ENCODE measurements at regions not wholly inside any gene's neighbourhood (a gene's known extent, or its start where the extent isn't known, plus 50 kb on each side); places are given as distances from the start of the nearest gene placed in this dataset.

DNA sequence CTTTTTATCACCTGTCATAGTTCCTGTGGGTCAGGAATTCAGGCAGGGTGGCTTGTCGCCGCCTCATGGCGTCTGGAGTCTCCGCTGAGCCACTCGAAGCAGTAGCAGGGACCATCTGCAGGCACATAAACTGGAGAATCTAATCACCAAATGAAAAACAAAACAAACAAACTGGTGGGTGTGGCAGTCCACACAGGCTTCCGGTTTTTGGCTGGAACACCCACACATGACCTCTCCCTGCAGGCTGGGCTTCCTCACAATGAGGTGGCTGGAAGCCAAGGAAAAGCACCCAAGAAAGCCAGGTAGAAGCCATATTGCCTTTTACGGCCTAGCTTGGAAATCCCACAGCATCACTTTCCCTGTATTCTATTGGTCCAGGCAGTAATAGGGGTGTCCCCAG, 197.0 kb downstream of the SYK start:
- H3K4me3 Mint-ChIP-seq (ENCODE audit: unreplicated experiment), result no peak overlapping the region
- no peaks in the 10 kb centered on the region for H3K27me3 ChIP-seq (ENCODE audit: insufficient read depth, low read length)
- no peaks in the 10 kb centered on the region for H3K9me3 ChIP-seq (ENCODE audit: insufficient read depth, low read depth, low read length)
- H4K20me1 ChIP-seq (ENCODE audit: insufficient read depth, low read length), result no peaks in the 10 kb centered on the region
- no peak overlapping the region for H3K27ac Mint-ChIP-seq (ENCODE audit: unreplicated experiment)
- TF ChIP-seq, protein P1, sequence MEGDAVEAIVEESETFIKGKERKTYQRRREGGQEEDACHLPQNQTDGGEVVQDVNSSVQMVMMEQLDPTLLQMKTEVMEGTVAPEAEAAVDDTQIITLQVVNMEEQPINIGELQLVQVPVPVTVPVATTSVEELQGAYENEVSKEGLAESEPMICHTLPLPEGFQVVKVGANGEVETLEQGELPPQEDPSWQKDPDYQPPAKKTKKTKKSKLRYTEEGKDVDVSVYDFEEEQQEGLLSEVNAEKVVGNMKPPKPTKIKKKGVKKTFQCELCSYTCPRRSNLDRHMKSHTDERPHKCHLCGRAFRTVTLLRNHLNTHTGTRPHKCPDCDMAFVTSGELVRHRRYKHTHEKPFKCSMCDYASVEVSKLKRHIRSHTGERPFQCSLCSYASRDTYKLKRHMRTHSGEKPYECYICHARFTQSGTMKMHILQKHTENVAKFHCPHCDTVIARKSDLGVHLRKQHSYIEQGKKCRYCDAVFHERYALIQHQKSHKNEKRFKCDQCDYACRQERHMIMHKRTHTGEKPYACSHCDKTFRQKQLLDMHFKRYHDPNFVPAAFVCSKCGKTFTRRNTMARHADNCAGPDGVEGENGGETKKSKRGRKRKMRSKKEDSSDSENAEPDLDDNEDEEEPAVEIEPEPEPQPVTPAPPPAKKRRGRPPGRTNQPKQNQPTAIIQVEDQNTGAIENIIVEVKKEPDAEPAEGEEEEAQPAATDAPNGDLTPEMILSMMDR (IDR thresholded peaks at IDR 0.05; ENCODE audit: insufficient read depth, low read depth, low read length), result no peak
- TF ChIP-seq EZH2 (IDR thresholded peaks at IDR 0.05; ENCODE audit: insufficient read depth, low read length), result no peak
- no peak overlapping the region for H3K27ac ChIP-seq (ENCODE audit: low read depth, low read length)
- FAIRE-seq, result no peak
- H2AFZ ChIP-seq (ENCODE audit: low read depth, low read length), result no peak overlapping the region
- no peak overlapping the region for H3K4me3 ChIP-seq (ENCODE audit: insufficient read depth, low read depth, low read length)
- DNase-seq (ENCODE audit: low read depth), result no peak
- H3K36me3 ChIP-seq (ENCODE audit: insufficient read depth, low read length), result no peaks in the 10 kb centered on the region
- H3K4me1 ChIP-seq (ENCODE audit: insufficient read depth, low read length), result no peaks in the 10 kb centered on the region
- no peak overlapping the region for H3K9ac ChIP-seq (ENCODE audit: low read length)
- H3K36me3 Mint-ChIP-seq (ENCODE audit: low read depth, unreplicated experiment), result no peaks in the 10 kb centered on the region
- peaks cover 8% of the 10 kb centered on the region for H3K4me1 Mint-ChIP-seq (ENCODE audit: low read depth, unreplicated experiment)
- no peak overlapping the region for H3K4me2 ChIP-seq (ENCODE audit: low read length)
- H3K79me2 ChIP-seq (ENCODE audit: insufficient read depth, low read length), result no peaks in the 10 kb centered on the region
- no peaks in the 10 kb centered on the region for H3K27me3 Mint-ChIP-seq (ENCODE audit: low read depth, unreplicated experiment)
- peaks cover 6% of the 10 kb centered on the region for H3K9me3 Mint-ChIP-seq (ENCODE audit: unreplicated experiment)

DNA sequence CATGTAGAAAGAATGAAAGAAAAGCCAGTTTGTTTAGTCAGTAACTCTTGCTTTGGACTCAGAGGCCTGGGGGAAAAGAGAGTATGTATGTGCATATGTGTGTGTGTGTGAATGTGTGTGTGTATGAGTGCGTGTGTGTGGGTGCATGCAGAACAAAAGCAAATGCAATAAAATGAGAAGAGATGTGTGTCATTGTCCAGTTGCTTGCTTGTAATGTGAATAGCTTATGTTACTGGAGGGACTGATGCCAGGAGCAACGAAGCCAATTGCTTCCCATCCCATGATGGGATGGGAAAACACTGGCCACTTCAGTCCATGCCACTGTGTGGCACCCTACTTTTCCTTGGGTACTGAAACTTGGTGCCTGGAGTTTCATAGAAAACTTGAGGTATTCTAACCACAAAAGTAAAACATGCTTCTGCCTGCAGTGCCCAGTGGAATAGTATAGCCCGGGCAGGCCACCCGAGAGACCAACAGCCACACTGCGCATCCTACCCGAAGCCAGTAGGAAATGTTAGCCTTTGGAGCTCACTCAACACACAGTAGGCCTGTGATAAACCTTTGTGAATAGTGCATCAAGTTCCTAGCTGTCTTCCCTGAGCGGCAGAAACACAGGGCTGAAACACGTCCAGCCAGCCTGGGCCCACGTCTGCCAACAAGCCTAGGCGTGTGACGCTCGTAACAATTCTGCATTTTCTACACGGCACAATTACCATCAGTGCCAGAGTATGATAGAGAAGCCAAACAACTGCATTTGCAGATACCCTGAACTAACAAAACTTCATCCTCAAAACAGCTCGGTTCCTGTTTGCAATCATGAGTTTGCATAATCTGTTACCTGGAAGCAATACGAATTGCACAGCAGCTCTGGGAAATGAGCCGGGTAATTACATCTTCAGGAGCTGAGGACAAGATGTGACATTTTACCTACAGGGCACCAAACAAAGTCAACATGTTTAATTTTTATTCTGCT, 198.1 kb downstream of the SYK start:
- no peak overlapping the region for H3K4me3 ChIP-seq (ENCODE audit: insufficient read depth, low read depth, low read length)
- H3K9ac ChIP-seq (ENCODE audit: low read length), result no peak overlapping the region
- no peaks in the 10 kb centered on the region for H3K36me3 ChIP-seq (ENCODE audit: insufficient read depth, low read length)
- no peaks in the 10 kb centered on the region for H3K9me3 ChIP-seq (ENCODE audit: insufficient read depth, low read depth, low read length)
- H3K4me2 ChIP-seq (ENCODE audit: low read length), result no peak overlapping the region
- DNase-seq (ENCODE audit: low read depth) (no peak), FAIRE-seq (no peak)
- Mint-ChIP-seq H3K4me3 (ENCODE audit: unreplicated experiment) (no peak overlapping the region), H3K36me3 (ENCODE audit: low read depth, unreplicated experiment) (no peaks in the 10 kb centered on the region), H3K4me1 (ENCODE audit: low read depth, unreplicated experiment) (peaks cover 8% of the 10 kb centered on the region), H3K9me3 (ENCODE audit: unreplicated experiment) (no peaks in the 10 kb centered on the region), H3K27me3 (ENCODE audit: low read depth, unreplicated experiment) (no peaks in the 10 kb centered on the region), H3K27ac (ENCODE audit: unreplicated experiment) (no peak overlapping the region)
- no peaks in the 10 kb centered on the region for H3K27me3 ChIP-seq (ENCODE audit: insufficient read depth, low read length)
- no peaks in the 10 kb centered on the region for H3K79me2 ChIP-seq (ENCODE audit: insufficient read depth, low read length)
- no peaks in the 10 kb centered on the region for H4K20me1 ChIP-seq (ENCODE audit: insufficient read depth, low read length)
- no peak overlapping the region for H3K27ac ChIP-seq (ENCODE audit: low read depth, low read length)
- TF ChIP-seq EZH2 (IDR thresholded peaks at IDR 0.05; ENCODE audit: insufficient read depth, low read length), result no peak
- TF ChIP-seq, protein P1 (IDR thresholded peaks at IDR 0.05; ENCODE audit: insufficient read depth, low read depth, low read length), result no peak
- no peaks in the 10 kb centered on the region for H3K4me1 ChIP-seq (ENCODE audit: insufficient read depth, low read length)
- no peak overlapping the region for H2AFZ ChIP-seq (ENCODE audit: low read depth, low read length)

- no peak overlapping the region for H3K4me3 ChIP-seq (ENCODE audit: insufficient read depth, low read depth, low read length)
- no peak overlapping the region for H3K9ac ChIP-seq (ENCODE audit: low read length)
- Mint-ChIP-seq H3K36me3 (ENCODE audit: low read depth, unreplicated experiment) (no peaks in the 10 kb centered on the region), H3K27me3 (ENCODE audit: low read depth, unreplicated experiment) (no peaks in the 10 kb centered on the region), H3K27ac (ENCODE audit: unreplicated experiment) (no peak overlapping the region), H3K4me3 (ENCODE audit: unreplicated experiment) (no peak overlapping the region), H3K4me1 (ENCODE audit: low read depth, unreplicated experiment) (peaks cover 8% of the 10 kb centered on the region), H3K9me3 (ENCODE audit: unreplicated experiment) (peaks cover 3% of the 10 kb centered on the region)
- no peaks in the 10 kb centered on the region for H3K27me3 ChIP-seq (ENCODE audit: insufficient read depth, low read length)
- H3K4me1 ChIP-seq (ENCODE audit: insufficient read depth, low read length), result no peaks in the 10 kb centered on the region
- TF ChIP-seq, protein P1 (IDR thresholded peaks at IDR 0.05; ENCODE audit: insufficient read depth, low read depth, low read length), result no peak
- TF ChIP-seq EZH2 (IDR thresholded peaks at IDR 0.05; ENCODE audit: insufficient read depth, low read length), result no peak
- FAIRE-seq (no peak), DNase-seq (ENCODE audit: low read depth) (peak; percentile 36)
- no peak overlapping the region for H2AFZ ChIP-seq (ENCODE audit: low read depth, low read length)
- no peaks in the 10 kb centered on the region for H3K9me3 ChIP-seq (ENCODE audit: insufficient read depth, low read depth, low read length)
- no peak overlapping the region for H3K27ac ChIP-seq (ENCODE audit: low read depth, low read length)
- no peak overlapping the region for H3K4me2 ChIP-seq (ENCODE audit: low read length)
- H4K20me1 ChIP-seq (ENCODE audit: insufficient read depth, low read length), result no peaks in the 10 kb centered on the region
- no peaks in the 10 kb centered on the region for H3K36me3 ChIP-seq (ENCODE audit: insufficient read depth, low read length)
- no peaks in the 10 kb centered on the region for H3K79me2 ChIP-seq (ENCODE audit: insufficient read depth, low read length)
These were observed 199.6 kb downstream of the SYK start for GRCh38 chr9:91001146-91001611.

Data from astrocyte (in vitro differentiated cells and primary cell).